Body of pancreas (tissue), 4 donors: ENCODE measurements at regions not wholly inside any gene's neighbourhood (a gene's known extent, or its start where the extent isn't known, plus 50 kb on each side); places are given as distances from the start of the nearest gene placed in this dataset.

Experiments used
- ATAC-seq: fragments of 150-250 bp; one replicate; pipeline ENCODE4 v1.9.1; 2016
- DNase-seq, 4 donors: peaks; one replicate each; pipeline ENCODE4 v3.0.0-alpha.2; 2019
- H3K27ac ChIP-seq, 4 donors: fragments of 200-600 bp; sonication (generic); 1 replicate in 3 of 4; 2 replicates in 1 of 4; pipeline versions ENCODE4 v1.5.1 to v1.6.1; 2016 to 2019; ENCODE audit warnings: mild to moderate bottlenecking in 1 of 4, mixed read lengths in 1 of 4, moderate library complexity in 1 of 4
- H3K27me3 ChIP-seq, 2 donors: fragments of 200-600 bp; sonication (generic); one replicate each; pipeline ENCODE4 v1.6.0; 2016; ENCODE audit warnings: mild to moderate bottlenecking in 1 of 2
- H3K36me3 ChIP-seq, 2 donors: fragments of 200-600 bp; sonication (generic); replicated peaks in 1 of 2; 2 replicates each; pipeline ENCODE4 v1.5.1; 2016; ENCODE audit warnings: low read depth in 2 of 2; ENCODE audit not compliant: insufficient read depth in 1 of 2
- H3K4me1 ChIP-seq: fragments of 200-600 bp; sonication (generic); one replicate; pipeline ENCODE4 v1.6.0; 2016
- H3K4me3 ChIP-seq, 2 donors: fragments of 200-600 bp; sonication (generic); 1 replicate in 1 of 2; 2 replicates in 1 of 2; pipeline ENCODE4 v1.5.1; 2016 to 2019
- H3K9me3 ChIP-seq, 3 donors: fragments of 200-600 bp; sonication (generic); 1 replicate in 2 of 3; 2 replicates in 1 of 3; pipeline ENCODE4 v1.5.1; 2016
- POLR2A ChIP-seq, 3 donors: fragments of 450-650 bp; IDR thresholded peaks; one replicate each; pipeline ENCODE4 v1.6.1; 2016; ENCODE audit warnings: antibody characterized with exemption in 3 of 3, mild to moderate bottlenecking in 2 of 3
- WGBS, 2 donors: methylation state at CpG; one replicate each; pipeline ENCODE4 v1.1.5; 2017; 5-methylcytosine and 5-hydroxymethylcytosine counted together
- intact Hi-C: fragments of 100-400 bp; cut with DNase I; formaldehyde crosslinking; loops from one replicate; pipeline ENCODE4 v1.15.1; 2023
- TF ChIP-seq, protein P1 (sequence below), 7 experiments: fragments of 450-650 bp in 4 of 7; fragments of 200-600 bp in 3 of 7; sonication (generic) in 3 of 7; IDR thresholded peaks; one replicate each; pipeline ENCODE4 v1.5.1; 2016 to 2019; ENCODE audit warnings: antibody characterized with exemption in 7 of 7

GRCh38 chr21:22297575-22297974 lies 1299.4 kb downstream of the NCAM2 start:
- no peaks in the 10 kb centered on the region for H3K36me3 ChIP-seq
- intact Hi-C loops = no loop called here
- no peak overlapping the region for H3K4me3 ChIP-seq
- H3K27me3 ChIP-seq = no peaks in the 10 kb centered on the region
- H3K9me3 ChIP-seq = no peaks in the 10 kb centered on the region
- 52% methylated on average over 2 of the region's 2 CpGs for WGBS, 2 donors
- TF ChIP-seq POLR2A (IDR thresholded peaks at IDR 0.05) = no peak
- TF ChIP-seq, protein P1, sequence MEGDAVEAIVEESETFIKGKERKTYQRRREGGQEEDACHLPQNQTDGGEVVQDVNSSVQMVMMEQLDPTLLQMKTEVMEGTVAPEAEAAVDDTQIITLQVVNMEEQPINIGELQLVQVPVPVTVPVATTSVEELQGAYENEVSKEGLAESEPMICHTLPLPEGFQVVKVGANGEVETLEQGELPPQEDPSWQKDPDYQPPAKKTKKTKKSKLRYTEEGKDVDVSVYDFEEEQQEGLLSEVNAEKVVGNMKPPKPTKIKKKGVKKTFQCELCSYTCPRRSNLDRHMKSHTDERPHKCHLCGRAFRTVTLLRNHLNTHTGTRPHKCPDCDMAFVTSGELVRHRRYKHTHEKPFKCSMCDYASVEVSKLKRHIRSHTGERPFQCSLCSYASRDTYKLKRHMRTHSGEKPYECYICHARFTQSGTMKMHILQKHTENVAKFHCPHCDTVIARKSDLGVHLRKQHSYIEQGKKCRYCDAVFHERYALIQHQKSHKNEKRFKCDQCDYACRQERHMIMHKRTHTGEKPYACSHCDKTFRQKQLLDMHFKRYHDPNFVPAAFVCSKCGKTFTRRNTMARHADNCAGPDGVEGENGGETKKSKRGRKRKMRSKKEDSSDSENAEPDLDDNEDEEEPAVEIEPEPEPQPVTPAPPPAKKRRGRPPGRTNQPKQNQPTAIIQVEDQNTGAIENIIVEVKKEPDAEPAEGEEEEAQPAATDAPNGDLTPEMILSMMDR (IDR thresholded peaks at IDR 0.05) = no peak
- ATAC-seq = no peak
- DNase-seq = no peak
- H3K27ac ChIP-seq = no peak overlapping the region
- no peaks in the 10 kb centered on the region for H3K4me1 ChIP-seq

GRCh38 chr21:22311741-22312462 lies 1313.7 kb downstream of the NCAM2 start:
- H3K9me3 ChIP-seq = no peaks in the 10 kb centered on the region
- no peaks in the 10 kb centered on the region for H3K27me3 ChIP-seq
- ATAC-seq (no peak), DNase-seq (no peak)
- H3K27ac ChIP-seq = no peak overlapping the region
- no peak overlapping the region for H3K4me3 ChIP-seq
- no peak for TF ChIP-seq POLR2A (IDR thresholded peaks at IDR 0.05)
- TF ChIP-seq, protein P1 (IDR thresholded peaks at IDR 0.05) = no peak
- WGBS, 2 donors = 61% methylated on average over 2 of the region's 2 CpGs
- intact Hi-C loops = no loop called here
- H3K36me3 ChIP-seq = no peaks in the 10 kb centered on the region
- no peaks in the 10 kb centered on the region for H3K4me1 ChIP-seq

GRCh38 chr21:22314963-22315362 lies 1316.8 kb downstream of the NCAM2 start:
- no peak for TF ChIP-seq POLR2A (IDR thresholded peaks at IDR 0.05)
- TF ChIP-seq, protein P1 (IDR thresholded peaks at IDR 0.05) = no peak
- no peaks in the 10 kb centered on the region for H3K36me3 ChIP-seq
- H3K4me1 ChIP-seq = no peaks in the 10 kb centered on the region
- no peaks in the 10 kb centered on the region for H3K27me3 ChIP-seq
- H3K27ac ChIP-seq = no peak overlapping the region
- no peaks in the 10 kb centered on the region for H3K9me3 ChIP-seq
- DNase-seq (no peak), ATAC-seq (no peak)
- intact Hi-C loops = no loop called here
- H3K4me3 ChIP-seq = no peak overlapping the region
- WGBS, 2 donors = 22 to 24% methylated on average over 1 of the region's 1 CpG

DNA sequence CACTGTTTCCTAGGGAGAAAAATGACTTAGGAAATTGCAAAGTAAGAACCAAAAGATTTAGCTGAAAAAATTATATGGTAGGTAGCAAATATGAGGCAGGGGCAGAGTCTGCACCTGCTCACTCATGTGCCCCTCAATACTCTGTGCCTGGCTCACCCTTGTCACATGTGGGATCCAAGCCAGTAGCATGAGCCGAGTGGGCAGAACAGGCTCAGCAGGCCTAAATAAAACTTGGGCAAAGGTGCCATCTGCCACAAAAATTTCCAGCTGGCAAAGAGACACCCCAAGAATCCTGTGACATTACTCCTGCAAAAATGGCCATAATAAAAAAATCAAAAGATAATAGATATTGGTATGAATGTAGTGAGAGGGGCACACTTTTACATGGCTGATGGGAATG lies 1321.2 kb downstream of the NCAM2 start:
- no peak overlapping the region for H3K27ac ChIP-seq
- no peak overlapping the region for H3K4me3 ChIP-seq
- DNase-seq (no peak), ATAC-seq (no peak)
- intact Hi-C loops = no loop called here
- no peaks in the 10 kb centered on the region for H3K36me3 ChIP-seq
- H3K27me3 ChIP-seq = no peaks in the 10 kb centered on the region
- TF ChIP-seq, protein P1 (IDR thresholded peaks at IDR 0.05) = no peak
- no peak for TF ChIP-seq POLR2A (IDR thresholded peaks at IDR 0.05)
- H3K9me3 ChIP-seq = no peaks in the 10 kb centered on the region
- 72 to 76% methylated on average over 1 of the region's 1 CpG for WGBS, 2 donors
- H3K4me1 ChIP-seq = no peaks in the 10 kb centered on the region

GRCh38 chr21:22342889-22343288 lies 1344.7 kb downstream of the NCAM2 start:
- H3K36me3 ChIP-seq = no peaks in the 10 kb centered on the region
- H3K4me1 ChIP-seq = no peaks in the 10 kb centered on the region
- WGBS, 2 donors = 6% methylated on average over 1 of the region's 1 CpG
- ATAC-seq (peak; percentile 69), DNase-seq (peak; percentile 54 to 76 (median 65))
- intact Hi-C loops = no loop called here
- no peaks in the 10 kb centered on the region for H3K9me3 ChIP-seq
- no peak overlapping the region for H3K4me3 ChIP-seq
- H3K27ac ChIP-seq = no peak overlapping the region
- TF ChIP-seq POLR2A (IDR thresholded peaks at IDR 0.05) = no peak
- TF ChIP-seq, protein P1 (IDR thresholded peaks at IDR 0.05) = no peak
- no peaks in the 10 kb centered on the region for H3K27me3 ChIP-seq
